OCI-LY1 (cell line): ENCODE measurements at regions not wholly inside any gene's neighbourhood (a gene's known extent, or its start where the extent isn't known, plus 50 kb on each side); places are given as distances from the start of the nearest gene placed in this dataset.

Experiments used
- H2AFZ ChIP-seq: fragments of 200-600 bp; sonication (generic), shearing (Covaris generic); 2 replicates; pipeline ENCODE4 v1.6.0; 2014; ENCODE audit warnings: antibody characterized with exemption, mild to moderate bottlenecking, low read length
- H3F3A ChIP-seq: fragments of 200-600 bp; sonication (generic), shearing (Covaris generic); 2 replicates; pipeline ENCODE4 v1.6.0; 2014; ENCODE audit warnings: mild to moderate bottlenecking, antibody characterized with exemption, low read length, moderate library complexity; ENCODE audit not compliant: insufficient read depth
- H3K27ac ChIP-seq: fragments of 200-600 bp; sonication (generic); 2 replicates; pipeline ENCODE4 v1.5.1; 2014; ENCODE audit warnings: low read length, mixed run types, mild to moderate bottlenecking, low read depth; ENCODE audit not compliant: poor library complexity, severe bottlenecking
- H3K27me3 ChIP-seq: fragments of 200-600 bp; sonication (generic); 2 replicates; pipeline ENCODE4 v1.6.0; 2014; ENCODE audit warnings: antibody characterized with exemption, mild to moderate bottlenecking, low read length, moderate library complexity; ENCODE audit not compliant: insufficient read depth
- H3K36me3 ChIP-seq: fragments of 200-600 bp; sonication (generic); 2 replicates; pipeline ENCODE4 v1.6.1; 2014; ENCODE audit warnings: mild to moderate bottlenecking, antibody characterized with exemption, low read length, moderate library complexity, mixed read lengths; ENCODE audit not compliant: insufficient read depth
- H3K4me1 ChIP-seq: fragments of 200-600 bp; sonication (generic); 2 replicates; pipeline ENCODE4 v1.5.1; 2014; ENCODE audit warnings: mild to moderate bottlenecking, low read length, moderate library complexity; ENCODE audit not compliant: insufficient read depth, severe bottlenecking
- H3K4me2 ChIP-seq: fragments of 200-600 bp; sonication (generic), shearing (Covaris generic); 2 replicates; pipeline ENCODE4 v1.6.1; 2014; ENCODE audit warnings: low read length
- H3K4me3 ChIP-seq: fragments of 200-600 bp; sonication (generic); 2 replicates; pipeline ENCODE4 v1.5.1; 2014; ENCODE audit warnings: low read length, low read depth, mild to moderate bottlenecking, mixed read lengths; ENCODE audit not compliant: poor library complexity, severe bottlenecking
- H3K79me2 ChIP-seq: fragments of 200-600 bp; shearing (Covaris generic); 2 replicates; pipeline ENCODE4 v1.6.1; 2016; ENCODE audit warnings: mixed run types, low read length, mixed read lengths; ENCODE audit not compliant: insufficient read depth
- H3K9ac ChIP-seq: fragments of 200-600 bp; sonication (generic), shearing (Covaris generic); 2 replicates; pipeline ENCODE4 v1.6.1; 2014; ENCODE audit warnings: mild to moderate bottlenecking, low read length, mixed read lengths
- H3K9me2 ChIP-seq: fragments of 200-600 bp; sonication (generic), shearing (Covaris generic); 2 replicates; pipeline ENCODE4 v1.6.1; 2014; ENCODE audit warnings: low read depth, mild to moderate bottlenecking, low read length, mixed read lengths
- H3K9me3 ChIP-seq: fragments of 200-600 bp; shearing (Covaris generic); 2 replicates; pipeline ENCODE4 v1.6.1; 2014; ENCODE audit warnings: low read length, mixed read lengths
- H4K20me1 ChIP-seq: fragments of 200-600 bp; sonication (generic), shearing (Covaris generic); 2 replicates; pipeline ENCODE4 v1.6.0; 2016; ENCODE audit warnings: mild to moderate bottlenecking, low read length; ENCODE audit not compliant: insufficient read depth
- CTCF ChIP-seq: fragments of 200-600 bp; sonication (generic), shearing (Covaris generic); IDR thresholded peaks from 2 replicates; pipeline ENCODE4 v1.5.1; 2017; ENCODE audit warnings: mild to moderate bottlenecking, antibody characterized with exemption, low read length, moderate library complexity, mixed read lengths
- EZH2 ChIP-seq: fragments of 200-600 bp; sonication (generic), shearing (Covaris generic); IDR thresholded peaks from 2 replicates; pipeline ENCODE4 v1.8.0; 2017; ENCODE audit warnings: borderline replicate concordance, mixed run types, mild to moderate bottlenecking, antibody characterized with exemption, low read length, moderate library complexity, mixed read lengths

GRCh38 chr22:25392584-25392983 lies 171.9 kb upstream of the GRK3 start:
- no peaks in the 10 kb centered on the region for H4K20me1 ChIP-seq
- no peaks in the 10 kb centered on the region for H3K36me3 ChIP-seq
- no peaks in the 10 kb centered on the region for H3K9me3 ChIP-seq
- no peak overlapping the region for H3K9ac ChIP-seq
- H2AFZ ChIP-seq: no peak overlapping the region
- H3K79me2 ChIP-seq: no peaks in the 10 kb centered on the region
- H3K9me2 ChIP-seq: no peaks in the 10 kb centered on the region
- TF ChIP-seq CTCF: no peak
- TF ChIP-seq EZH2: no peak
- H3K4me2 ChIP-seq: no peak overlapping the region
- H3K27me3 ChIP-seq: 0 out of 2 replicates have a peak, but pooled peaks cover 7% of the 10 kb centered on the region
- no peaks in the 10 kb centered on the region for H3F3A ChIP-seq
- no peak overlapping the region for H3K27ac ChIP-seq
- H3K4me1 ChIP-seq: no peaks in the 10 kb centered on the region
- no peak overlapping the region for H3K4me3 ChIP-seq

DNA sequence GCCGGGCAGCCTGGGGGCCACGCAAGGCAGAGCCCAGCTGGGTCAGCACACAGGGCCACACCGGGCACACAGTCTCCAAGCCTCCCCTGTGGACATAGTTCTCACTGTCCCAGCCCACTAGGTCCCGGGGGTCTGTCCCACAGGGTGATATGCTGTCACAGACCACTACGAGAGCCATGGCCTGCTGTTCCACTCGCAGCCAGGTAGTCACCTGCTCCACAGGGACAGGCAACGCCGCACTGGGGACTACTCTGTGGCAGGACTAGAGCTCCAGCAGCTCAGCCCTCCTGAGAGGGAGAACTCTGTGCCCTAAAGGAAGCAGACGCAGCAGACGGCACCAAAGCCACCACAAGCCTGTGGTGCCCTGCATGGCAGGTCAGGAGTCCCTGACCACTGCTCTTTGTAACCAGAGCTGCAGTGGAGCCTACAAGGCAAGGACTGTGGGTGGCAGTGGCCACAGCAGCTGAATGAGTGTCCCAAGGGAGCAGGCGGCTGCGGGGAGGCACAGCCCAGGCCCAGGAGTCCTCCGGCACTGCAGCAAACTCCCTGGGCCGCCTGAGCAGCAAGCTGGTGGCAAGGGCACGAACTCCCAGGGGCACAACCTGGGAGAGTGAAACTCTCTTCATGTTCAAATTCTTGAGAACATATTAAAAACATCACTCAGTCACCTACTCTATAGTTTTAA lies 171.2 kb upstream of the GRK3 start:
- no peaks in the 10 kb centered on the region for H3F3A ChIP-seq
- H3K27me3 ChIP-seq: 0 out of 2 replicates have a peak, but pooled peaks cover 6% of the 10 kb centered on the region
- H3K4me2 ChIP-seq: no peak overlapping the region
- no peak overlapping the region for H3K4me3 ChIP-seq
- no peaks in the 10 kb centered on the region for H3K36me3 ChIP-seq
- H3K4me1 ChIP-seq: no peaks in the 10 kb centered on the region
- H3K9me2 ChIP-seq: no peaks in the 10 kb centered on the region
- TF ChIP-seq CTCF: no peak
- TF ChIP-seq EZH2: no peak
- H3K27ac ChIP-seq: no peak overlapping the region
- no peaks in the 10 kb centered on the region for H4K20me1 ChIP-seq
- H3K9ac ChIP-seq: no peak overlapping the region
- no peaks in the 10 kb centered on the region for H3K79me2 ChIP-seq
- H3K9me3 ChIP-seq: no peaks in the 10 kb centered on the region
- H2AFZ ChIP-seq: no peak overlapping the region

- Histone ChIP-seq H3K27me3 (no peaks in the 10 kb centered on the region), H3K9me3 (no peaks in the 10 kb centered on the region), H4K20me1 (no peaks in the 10 kb centered on the region), H3K4me2 (no peak overlapping the region), H3K36me3 (no peaks in the 10 kb centered on the region), H3K9me2 (no peaks in the 10 kb centered on the region), H3K4me1 (no peaks in the 10 kb centered on the region), H3K79me2 (no peaks in the 10 kb centered on the region), H3K9ac (no peak overlapping the region), H3K27ac (no peak overlapping the region), H3F3A (no peaks in the 10 kb centered on the region), H3K4me3 (no peak overlapping the region), H2AFZ (no peak overlapping the region)
- TF ChIP-seq CTCF: no peak
- no peak for TF ChIP-seq EZH2
Measured at GRCh38 chr22:25395468-25395867, 169.0 kb upstream of the GRK3 start.
